ENCODE measurements at regions not wholly inside any gene's neighbourhood (a gene's known extent, or its start where the extent isn't known, plus 50 kb on each side); places are given as distances from the start of the nearest gene placed in this dataset.

- Histone ChIP-seq H3K36me3 (ENCODE audit: insufficient read depth, low read length) (no peaks in the 10 kb centered on the region), H3K4me1 (ENCODE audit: control insufficient read depth, insufficient read depth, low read length, unreplicated experiment) (peaks cover 7% of the 10 kb centered on the region), H3K27ac (ENCODE audit: low read depth, low read length) (no peak overlapping the region), H3K79me2 (ENCODE audit: control insufficient read depth, insufficient read depth, low read length, unreplicated experiment) (no peaks in the 10 kb centered on the region), H3K4me3 (ENCODE audit: low read depth, low read length) (no peak overlapping the region), H3K27me3 (ENCODE audit: insufficient read depth, low read length) (no peaks in the 10 kb centered on the region), H2AFZ (ENCODE audit: low read length, unreplicated experiment) (no peak overlapping the region)
Observed at GRCh38 chr3:27990324-27990723, 251.1 kb upstream of the CMC1 start.

GRCh38 chr3:27990837-27991236 is 250.6 kb upstream of the CMC1 start:
- Histone ChIP-seq H3K36me3 (ENCODE audit: insufficient read depth, low read length) (no peaks in the 10 kb centered on the region), H3K4me1 (ENCODE audit: control insufficient read depth, insufficient read depth, low read length, unreplicated experiment) (peaks cover 2% of the 10 kb centered on the region), H3K27me3 (ENCODE audit: insufficient read depth, low read length) (no peaks in the 10 kb centered on the region), H3K27ac (ENCODE audit: low read depth, low read length) (no peak overlapping the region), H3K4me3 (ENCODE audit: low read depth, low read length) (no peak overlapping the region), H3K79me2 (ENCODE audit: control insufficient read depth, insufficient read depth, low read length, unreplicated experiment) (no peaks in the 10 kb centered on the region), H2AFZ (ENCODE audit: low read length, unreplicated experiment) (no peak overlapping the region)

GRCh38 chr3:27993051-27993450 is 248.4 kb upstream of the CMC1 start:
- Histone ChIP-seq H3K27me3 (ENCODE audit: insufficient read depth, low read length) (no peaks in the 10 kb centered on the region), H3K36me3 (ENCODE audit: insufficient read depth, low read length) (no peaks in the 10 kb centered on the region), H3K4me1 (ENCODE audit: control insufficient read depth, insufficient read depth, low read length, unreplicated experiment) (no peaks in the 10 kb centered on the region), H3K27ac (ENCODE audit: low read depth, low read length) (no peak overlapping the region), H3K4me3 (ENCODE audit: low read depth, low read length) (no peak overlapping the region), H3K79me2 (ENCODE audit: control insufficient read depth, insufficient read depth, low read length, unreplicated experiment) (no peaks in the 10 kb centered on the region), H2AFZ (ENCODE audit: low read length, unreplicated experiment) (no peak overlapping the region)

GRCh38 chr3:28000608-28001007 is 240.8 kb upstream of the CMC1 start:
- Histone ChIP-seq H3K4me1 (ENCODE audit: control insufficient read depth, insufficient read depth, low read length, unreplicated experiment) (no peaks in the 10 kb centered on the region), H3K27me3 (ENCODE audit: insufficient read depth, low read length) (no peaks in the 10 kb centered on the region), H3K36me3 (ENCODE audit: insufficient read depth, low read length) (no peaks in the 10 kb centered on the region), H2AFZ (ENCODE audit: low read length, unreplicated experiment) (no peak overlapping the region), H3K79me2 (ENCODE audit: control insufficient read depth, insufficient read depth, low read length, unreplicated experiment) (no peaks in the 10 kb centered on the region), H3K4me3 (ENCODE audit: low read depth, low read length) (no peak overlapping the region), H3K27ac (ENCODE audit: low read depth, low read length) (no peak overlapping the region)

- H3K79me2 ChIP-seq (ENCODE audit: control insufficient read depth, insufficient read depth, low read length, unreplicated experiment) = no peaks in the 10 kb centered on the region
- H3K4me3 ChIP-seq (ENCODE audit: low read depth, low read length) = no peak overlapping the region
- no peak overlapping the region for H2AFZ ChIP-seq (ENCODE audit: low read length, unreplicated experiment)
- H3K27me3 ChIP-seq (ENCODE audit: insufficient read depth, low read length) = no peaks in the 10 kb centered on the region
- H3K27ac ChIP-seq (ENCODE audit: low read depth, low read length) = no peak overlapping the region
- peaks cover 5% of the 10 kb centered on the region for H3K4me1 ChIP-seq (ENCODE audit: control insufficient read depth, insufficient read depth, low read length, unreplicated experiment)
- H3K36me3 ChIP-seq (ENCODE audit: insufficient read depth, low read length) = no peaks in the 10 kb centered on the region
Observed at GRCh38 chr3:28008235-28008634, 233.2 kb upstream of the CMC1 start.

GRCh38 chr3:28012830-28013229 is 228.6 kb upstream of the CMC1 start:
- H3K36me3 ChIP-seq (ENCODE audit: insufficient read depth, low read length) = no peaks in the 10 kb centered on the region
- no peaks in the 10 kb centered on the region for H3K79me2 ChIP-seq (ENCODE audit: control insufficient read depth, insufficient read depth, low read length, unreplicated experiment)
- H3K27me3 ChIP-seq (ENCODE audit: insufficient read depth, low read length) = no peaks in the 10 kb centered on the region
- no peak overlapping the region for H3K4me3 ChIP-seq (ENCODE audit: low read depth, low read length)
- H3K27ac ChIP-seq (ENCODE audit: low read depth, low read length) = no peak overlapping the region
- H2AFZ ChIP-seq (ENCODE audit: low read length, unreplicated experiment) = no peak overlapping the region
- peaks cover 5% of the 10 kb centered on the region for H3K4me1 ChIP-seq (ENCODE audit: control insufficient read depth, insufficient read depth, low read length, unreplicated experiment)

- no peaks in the 10 kb centered on the region for H3K36me3 ChIP-seq (ENCODE audit: insufficient read depth, low read length)
- no peak overlapping the region for H3K4me3 ChIP-seq (ENCODE audit: low read depth, low read length)
- no peaks in the 10 kb centered on the region for H3K79me2 ChIP-seq (ENCODE audit: control insufficient read depth, insufficient read depth, low read length, unreplicated experiment)
Observed at GRCh38 chr3:28013864-28014473, 227.4 kb upstream of the CMC1 start.

GRCh38 chr3:28018925-28019718 is 222.3 kb upstream of the CMC1 start:
- H3K27ac ChIP-seq (ENCODE audit: low read depth, low read length) = no peak overlapping the region
- H3K27me3 ChIP-seq (ENCODE audit: insufficient read depth, low read length) = no peaks in the 10 kb centered on the region
- no peaks in the 10 kb centered on the region for H3K79me2 ChIP-seq (ENCODE audit: control insufficient read depth, insufficient read depth, low read length, unreplicated experiment)
- H3K36me3 ChIP-seq (ENCODE audit: insufficient read depth, low read length) = no peaks in the 10 kb centered on the region
- H3K4me3 ChIP-seq (ENCODE audit: low read depth, low read length) = no peak overlapping the region
- no peak overlapping the region for H2AFZ ChIP-seq (ENCODE audit: low read length, unreplicated experiment)
- no peaks in the 10 kb centered on the region for H3K4me1 ChIP-seq (ENCODE audit: control insufficient read depth, insufficient read depth, low read length, unreplicated experiment)

More at GRCh38 chr3:28013864-28014473, 227.4 kb upstream of the CMC1 start:
- no peak overlapping the region for H3K27ac ChIP-seq (ENCODE audit: low read depth, low read length)
- H2AFZ ChIP-seq (ENCODE audit: low read length, unreplicated experiment) = no peak overlapping the region
- H3K27me3 ChIP-seq (ENCODE audit: insufficient read depth, low read length) = no peaks in the 10 kb centered on the region
- peaks cover 5% of the 10 kb centered on the region for H3K4me1 ChIP-seq (ENCODE audit: control insufficient read depth, insufficient read depth, low read length, unreplicated experiment)

GRCh38 chr3:28019740-28020139 is 221.7 kb upstream of the CMC1 start:
- H3K27me3 ChIP-seq (ENCODE audit: insufficient read depth, low read length) = no peaks in the 10 kb centered on the region
- no peak overlapping the region for H3K4me3 ChIP-seq (ENCODE audit: low read depth, low read length)
- H3K27ac ChIP-seq (ENCODE audit: low read depth, low read length) = no peak overlapping the region
- no peaks in the 10 kb centered on the region for H3K79me2 ChIP-seq (ENCODE audit: control insufficient read depth, insufficient read depth, low read length, unreplicated experiment)
- H2AFZ ChIP-seq (ENCODE audit: low read length, unreplicated experiment) = no peak overlapping the region
- H3K4me1 ChIP-seq (ENCODE audit: control insufficient read depth, insufficient read depth, low read length, unreplicated experiment) = no peaks in the 10 kb centered on the region
- no peaks in the 10 kb centered on the region for H3K36me3 ChIP-seq (ENCODE audit: insufficient read depth, low read length)

GRCh38 chr3:28022916-28023315 is 218.5 kb upstream of the CMC1 start:
- Histone ChIP-seq H3K79me2 (ENCODE audit: control insufficient read depth, insufficient read depth, low read length, unreplicated experiment) (no peaks in the 10 kb centered on the region), H3K36me3 (ENCODE audit: insufficient read depth, low read length) (no peaks in the 10 kb centered on the region), H3K27ac (ENCODE audit: low read depth, low read length) (no peak overlapping the region), H3K27me3 (ENCODE audit: insufficient read depth, low read length) (no peaks in the 10 kb centered on the region; the same call in 1 of the 2 replicates), H3K4me1 (ENCODE audit: control insufficient read depth, insufficient read depth, low read length, unreplicated experiment) (no peaks in the 10 kb centered on the region), H3K4me3 (ENCODE audit: low read depth, low read length) (no peak overlapping the region), H2AFZ (ENCODE audit: low read length, unreplicated experiment) (no peak overlapping the region)

GRCh38 chr3:28028554-28028953 is 212.9 kb upstream of the CMC1 start:
- no peaks in the 10 kb centered on the region for H3K4me1 ChIP-seq (ENCODE audit: control insufficient read depth, insufficient read depth, low read length, unreplicated experiment)
- no peak overlapping the region for H3K27ac ChIP-seq (ENCODE audit: low read depth, low read length)
- no peaks in the 10 kb centered on the region for H3K79me2 ChIP-seq (ENCODE audit: control insufficient read depth, insufficient read depth, low read length, unreplicated experiment)
- H3K4me3 ChIP-seq (ENCODE audit: low read depth, low read length) = no peak overlapping the region
- peaks cover 13% of the 10 kb centered on the region for H3K27me3 ChIP-seq (ENCODE audit: insufficient read depth, low read length)
- no peaks in the 10 kb centered on the region for H3K36me3 ChIP-seq (ENCODE audit: insufficient read depth, low read length)
- no peak overlapping the region for H2AFZ ChIP-seq (ENCODE audit: low read length, unreplicated experiment)
